Stomach (tissue), 4 donors: ENCODE measurements at regions not wholly inside any gene's neighbourhood (a gene's known extent, or its start where the extent isn't known, plus 50 kb on each side); places are given as distances from the start of the nearest gene placed in this dataset.

Experiments
- CTCF ChIP-seq, 7 experiments: fragments of 450-650 bp in 4 of 7; fragments of 200-600 bp in 3 of 7; sonication (generic) in 3 of 7; IDR thresholded peaks; one replicate each; pipeline ENCODE4 v1.5.1; 2016 to 2019; ENCODE audit warnings: antibody characterized with exemption in 7 of 7, control low read depth in 2 of 7, mild to moderate bottlenecking in 1 of 7
- POLR2A ChIP-seq, 4 donors: fragments of 450-650 bp; IDR thresholded peaks; one replicate each; pipeline ENCODE4 v1.6.1; 2016; ENCODE audit warnings: antibody characterized with exemption in 4 of 4, control low read depth in 2 of 4, mild to moderate bottlenecking in 1 of 4, moderate library complexity in 1 of 4
- POLR2AphosphoS5 ChIP-seq, 3 donors: sonication (generic); formaldehyde crosslinking; IDR thresholded peaks; one replicate each; pipeline ENCODE4 v1.6.1; 2016; ENCODE audit warnings: antibody characterized with exemption in 3 of 3

- no peak for TF ChIP-seq POLR2A (IDR thresholded peaks at IDR 0.05)
- TF ChIP-seq CTCF (IDR thresholded peaks at IDR 0.05), result no peak
- TF ChIP-seq POLR2AphosphoS5 (IDR thresholded peaks at IDR 0.05), result no peak
Observed at GRCh38 chr12:41736436-41736835, 408.2 kb downstream of the GXYLT1 start.
